K562 (cell line): ENCODE measurements at regions not wholly inside any gene's neighbourhood (a gene's known extent, or its start where the extent isn't known, plus 50 kb on each side); places are given as distances from the start of the nearest gene placed in this dataset.
A peak's percentile ranks its signal among the peaks of the same experiment; 100 is the strongest.

ENCODE experiments used
- ATAC-seq: fragments of 200-7000 bp; cut with Tn5 transposase; 3 replicates; pipeline ENCODE4 v1.9.1; 2020; ENCODE audit warnings: moderate library complexity
- BruUV-seq: library from RNA; stranded (reverse); fragments of 400-500 nt; replicated peaks from 2 replicates; lab custom pipeline; 2021; lab: Mats Ljungman, UMichigan
- CTCF ChIA-PET: fragments of 300-600 bp; formaldehyde crosslinking; extraction: SDS; loops from one replicate; lab custom pipeline; 2021; ENCODE audit warnings: low intra/inter-chr PET ratio; lab: Yijun Ruan, JAX
- POLR2A ChIA-PET: fragments of 300-600, 350-650 bp; sonication (Branson Sonifier 250); formaldehyde crosslinking; extraction: SDS; loops from one replicate; lab custom pipeline; 2021; ENCODE audit warnings: antibody characterized with exemption, inconsistent platforms; lab: Yijun Ruan, JAX
- DNase-seq, 4 experiments: peaks; one replicate each; pipeline versions ENCODE4 v3.0.0 to v3.0.0-alpha.2; 2011 to 2018; ENCODE audit warnings: low spot score in 3 of 4, mixed read lengths in 3 of 4; ENCODE audit errors: extremely low read depth in 1 of 4
- FAIRE-seq: peaks from 2 replicates; lab custom pipeline; 2011; peaks lifted over from hg19 to GRCh38; lab: Jason Lieb, UNC
- H2AFZ ChIP-seq: 2 replicates; pipeline ENCODE4 v1.6.0; 2011; ENCODE audit warnings: low read depth, low read length, control low read depth, inconsistent platforms
- H3K27ac ChIP-seq: fragments of 200-600 bp; 3 replicates; pipeline ENCODE4 v1.8.0; 2011; ENCODE audit warnings: low read depth, mild to moderate bottlenecking, control low read depth, inconsistent platforms, low read length, moderate library complexity, mixed read lengths; ENCODE audit errors: extremely low read depth
- H3K27me3 ChIP-seq, 2 experiments: fragments of 300-600 bp in 1 of 2; 2 replicates in 1 of 2; 3 replicates in 1 of 2; pipeline versions ENCODE4 v1.6.0 to v1.8.0; 2011; ENCODE audit warnings: inconsistent platforms in 2 of 2, low read length in 2 of 2, mild to moderate bottlenecking in 1 of 2, mixed read lengths in 1 of 2, moderate library complexity in 1 of 2; ENCODE audit not compliant: control insufficient read depth in 2 of 2, insufficient read depth in 2 of 2
- H3K36me3 ChIP-seq: fragments of 300-600 bp; 3 replicates; pipeline ENCODE4 v1.8.0; 2011; ENCODE audit warnings: mild to moderate bottlenecking, low read length, inconsistent platforms; ENCODE audit not compliant: control insufficient read depth, insufficient read depth
- H3K4me1 ChIP-seq, 2 experiments: fragments of 200-600 bp in 1 of 2; replicated peaks in 1 of 2; 2 replicates in 1 of 2; 3 replicates in 1 of 2; pipeline versions ENCODE4 v1.5.1 to v1.8.0; 2011; ENCODE audit warnings: inconsistent platforms in 2 of 2, low read length in 2 of 2, mild to moderate bottlenecking in 1 of 2, mixed read lengths in 1 of 2, moderate library complexity in 1 of 2; ENCODE audit not compliant: control insufficient read depth in 2 of 2, insufficient read depth in 2 of 2
- H3K4me2 ChIP-seq: 2 replicates; pipeline ENCODE4 v1.6.1; 2011; ENCODE audit warnings: low read length, control low read depth, inconsistent platforms, mixed read lengths; ENCODE audit not compliant: insufficient read depth
- H3K4me3 ChIP-seq: fragments of 200-600 bp; sonication (generic), shearing (Covaris generic); 2 replicates; pipeline ENCODE4 v1.5.1; 2016; ENCODE audit warnings: control low read depth, inconsistent platforms
- H3K79me2 ChIP-seq: fragments of 200-600 bp; 3 replicates; pipeline ENCODE4 v1.8.0; 2011; ENCODE audit warnings: low read length, inconsistent platforms; ENCODE audit not compliant: control insufficient read depth, insufficient read depth
- H3K9ac ChIP-seq, 2 experiments: 2 replicates each; pipeline versions ENCODE4 v1.6.0 to v1.6.1; 2011; ENCODE audit warnings: low read depth in 2 of 2, low read length in 2 of 2, control low read depth in 1 of 2, inconsistent platforms in 1 of 2, mild to moderate bottlenecking in 1 of 2, mixed read lengths in 1 of 2; ENCODE audit not compliant: insufficient read depth in 1 of 2
- H3K9me1 ChIP-seq: one replicate; pipeline ENCODE4 v1.6.0; 2011; ENCODE audit warnings: inconsistent platforms, mild to moderate bottlenecking, low read length, moderate library complexity; ENCODE audit not compliant: control insufficient read depth, insufficient read depth
- H3K9me3 ChIP-seq: replicated peaks from 2 replicates; pipeline ENCODE4 v1.5.1; 2011; ENCODE audit warnings: low read depth, low read length, inconsistent platforms; ENCODE audit not compliant: control insufficient read depth, insufficient read depth
- H4K20me1 ChIP-seq: replicated peaks from 2 replicates; pipeline ENCODE4 v1.6.1; 2011; ENCODE audit warnings: low read length, inconsistent platforms, mixed read lengths; ENCODE audit not compliant: control insufficient read depth, insufficient read depth
- ARNT ChIP-seq, 2 experiments: fragments of 450-650 bp; IDR thresholded peaks; 2 replicates each; pipeline ENCODE4 v1.6.1; 2016; ENCODE audit warnings: mild to moderate bottlenecking in 1 of 2
- ATF2 ChIP-seq: sonication (generic); formaldehyde crosslinking; IDR thresholded peaks from 2 replicates; pipeline ENCODE4 v1.8.1; 2022; ENCODE audit warnings: missing genetic modification reagents
- BRD4 ChIP-seq: fragments of 200-600 bp; sonication (generic); IDR thresholded peaks from 2 replicates; pipeline ENCODE4 v1.6.1; 2017; ENCODE audit warnings: inconsistent platforms
- FOSL1 ChIP-seq: fragments of 200-800 bp; sonication (Bioruptor generic); conservative IDR thresholded peaks from 2 replicates; pipeline ENCODE4 v1.6.1; 2016; ENCODE audit warnings: missing genetic modification characterization, missing compliant biosample characterization
- MEIS2 ChIP-seq: fragments of 450-650 bp; IDR thresholded peaks from 2 replicates; pipeline ENCODE4 v1.6.1; 2014; ENCODE audit warnings: mild to moderate bottlenecking; ENCODE audit not compliant: partially characterized antibody
- NR1H2 ChIP-seq: sonication (generic); formaldehyde crosslinking; IDR thresholded peaks from 2 replicates; pipeline ENCODE4 v1.4.0; 2020; ENCODE audit warnings: mild to moderate bottlenecking, missing genetic modification reagents
- RBM15 ChIP-seq: fragments of 200-400 bp; formaldehyde crosslinking; IDR thresholded peaks from 2 replicates; pipeline ENCODE4 v1.6.1; 2018; ENCODE audit warnings: mild to moderate bottlenecking, low read length, moderate library complexity; ENCODE audit not compliant: insufficient read depth
- ZBED1 ChIP-seq: IDR thresholded peaks from 2 replicates; pipeline ENCODE4 v1.6.1; 2014
- ZFX ChIP-seq: sonication (generic); formaldehyde crosslinking; IDR thresholded peaks from 2 replicates; pipeline ENCODE4 v1.8.0; 2022; ENCODE audit warnings: mild to moderate bottlenecking, missing genetic modification reagents, moderate library complexity
- ZNF277 ChIP-seq: fragments of 250-450 bp; sonication (Bioruptor Pico); IDR thresholded peaks from 2 replicates; pipeline ENCODE4 v1.8.0; 2022; ENCODE audit warnings: inconsistent platforms, mild to moderate bottlenecking, moderate library complexity, borderline replicate concordance
- WGBS: fragments of 100-300 bp; shearing (Covaris generic); methylation state at CpG from one replicate; pipeline ENCODE4 v1.1.6; 2016; ENCODE audit warnings: low coverage, mixed read lengths; ENCODE audit not compliant: insufficient coverage; ENCODE audit errors: missing lambda C conversion rate; 5-methylcytosine and 5-hydroxymethylcytosine counted together
- in situ Hi-C: fragments of 300-500 bp; cut with MboI; formaldehyde crosslinking; loops from 4 replicates; pipeline ENCODE4 v1.15.0; 2018; ENCODE audit warnings: inconsistent platforms, mixed read lengths
- intact Hi-C: fragments of 100-400 bp; cut with micrococcal nuclease; formaldehyde crosslinking; loops from 2 replicates; pipeline ENCODE4 v1.14.2; 2022
- TF ChIP-seq, protein P1 (sequence below): fragments of 450-650 bp; formaldehyde crosslinking; conservative IDR thresholded peaks from 2 replicates; pipeline ENCODE4 v1.4.0; 2022; ENCODE audit warnings: mild to moderate bottlenecking, missing genetic modification characterization

GRCh38 chr5:96579711-96580110, 82.5 kb upstream of the CAST start (continued):
- TF ChIP-seq BRD4 (no peak), ZNF277 (CRISPR knock-in tag) (no peak), ZBED1 (no peak)
- TF ChIP-seq, all 486 proteins: peak for 0

DNA sequence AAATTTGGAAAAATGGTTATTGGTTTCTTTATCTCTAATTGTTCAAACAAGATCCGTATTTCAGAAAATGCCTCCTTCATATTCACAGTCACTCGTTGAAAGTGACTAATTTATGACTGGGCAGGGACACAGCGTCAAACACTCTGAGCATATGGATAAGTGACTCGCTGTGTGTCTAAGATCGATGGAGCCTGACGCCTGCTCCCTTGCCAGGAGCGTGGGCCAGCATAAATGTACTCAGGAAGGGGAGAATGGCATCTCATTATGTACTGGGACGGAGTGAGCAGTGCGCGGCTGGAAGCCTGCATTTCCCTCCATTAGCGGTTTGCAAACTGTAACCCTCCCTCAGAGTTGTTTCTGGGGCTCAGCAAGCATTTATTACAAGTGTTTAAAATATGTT, 79.8 kb upstream of the CAST start:
- Histone ChIP-seq H3K9me3 (no peaks in the 10 kb centered on the region), H3K4me1 (no peaks in the 10 kb centered on the region), H3K4me3 (no peak overlapping the region), H3K79me2 (no peaks in the 10 kb centered on the region), H3K9ac (no peak overlapping the region), H3K27me3 (peaks cover 4 to 9% of the 10 kb centered on the region in 2 experiments; a peak in 3 of 5 replicates), H4K20me1 (no peaks in the 10 kb centered on the region), H3K36me3 (no peaks in the 10 kb centered on the region), H3K9me1 (no peaks in the 10 kb centered on the region), H3K27ac (no peak overlapping the region), H2AFZ (no peak overlapping the region), H3K4me2 (no peak overlapping the region)
- ATAC-seq (no peak), DNase-seq (no peak), FAIRE-seq (no peak)
- TF ChIP-seq FOSL1 (tag) (0 out of 2 replicates have a peak, but pooled peaks have one; percentile 34), ATF2 (CRISPR knock-in tag) (no peak), RBM15 (no peak), ARNT (IDR thresholded peaks at IDR 0.05) (no peak), ZFX (CRISPR knock-in tag) (no peak), NR1H2 (CRISPR knock-in tag) (no peak), MEIS2 (peak; percentile 18)
- TF ChIP-seq, protein P1, sequence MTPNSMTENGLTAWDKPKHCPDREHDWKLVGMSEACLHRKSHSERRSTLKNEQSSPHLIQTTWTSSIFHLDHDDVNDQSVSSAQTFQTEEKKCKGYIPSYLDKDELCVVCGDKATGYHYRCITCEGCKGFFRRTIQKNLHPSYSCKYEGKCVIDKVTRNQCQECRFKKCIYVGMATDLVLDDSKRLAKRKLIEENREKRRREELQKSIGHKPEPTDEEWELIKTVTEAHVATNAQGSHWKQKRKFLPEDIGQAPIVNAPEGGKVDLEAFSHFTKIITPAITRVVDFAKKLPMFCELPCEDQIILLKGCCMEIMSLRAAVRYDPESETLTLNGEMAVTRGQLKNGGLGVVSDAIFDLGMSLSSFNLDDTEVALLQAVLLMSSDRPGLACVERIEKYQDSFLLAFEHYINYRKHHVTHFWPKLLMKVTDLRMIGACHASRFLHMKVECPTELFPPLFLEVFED (CRISPR knock-in tag), result no peak
- in situ Hi-C loops (no loop called here), intact Hi-C loops (no loop called here)
- ChIA-PET POLR2A (no interaction called here), CTCF (no interaction called here)
- BruUV-seq, result no TSS peak
- WGBS, result under 1% methylated on average over 11 of the region's 11 CpGs
